Neural progenitor cell (in vitro differentiated cells): ENCODE measurements at regions not wholly inside any gene's neighbourhood (a gene's known extent, or its start where the extent isn't known, plus 50 kb on each side); places are given as distances from the start of the nearest gene placed in this dataset.

Experiments used
- CTCF ChIP-seq: fragments of 200-600 bp; sonication (generic); IDR thresholded peaks from 2 replicates; pipeline ENCODE4 v1.5.1; 2017; ENCODE audit warnings: antibody characterized with exemption, mild to moderate bottlenecking
- EZH2 ChIP-seq: fragments of 200-600 bp; sonication (generic); IDR thresholded peaks from 2 replicates; pipeline ENCODE4 v1.6.1; 2017; ENCODE audit warnings: antibody characterized with exemption, mild to moderate bottlenecking, moderate library complexity
- EZH2phosphoT487 ChIP-seq: fragments of 200-600 bp; sonication (generic); IDR thresholded peaks from 2 replicates; pipeline ENCODE4 v1.6.1; 2017; ENCODE audit warnings: antibody characterized with exemption

- no peak for TF ChIP-seq CTCF
- TF ChIP-seq EZH2phosphoT487 = no peak
- no peak for TF ChIP-seq EZH2
Observed at GRCh38 chr3:80496452-80496851, 728.7 kb upstream of the ROBO1 start.
